PC-9 (cell line): ENCODE measurements at regions not wholly inside any gene's neighbourhood (a gene's known extent, or its start where the extent isn't known, plus 50 kb on each side); places are given as distances from the start of the nearest gene placed in this dataset.

Experiments
- EZH2 ChIP-seq: fragments of 200-600 bp; sonication (generic); IDR thresholded peaks from 2 replicates; pipeline ENCODE4 v1.8.0; 2017; ENCODE audit warnings: antibody characterized with exemption, low read depth
- TF ChIP-seq, protein P1 (sequence below): fragments of 200-600 bp; sonication (generic); conservative IDR thresholded peaks from 2 replicates; pipeline ENCODE4 v1.6.1; 2017; ENCODE audit warnings: mixed run types, antibody characterized with exemption, mild to moderate bottlenecking, moderate library complexity

DNA sequence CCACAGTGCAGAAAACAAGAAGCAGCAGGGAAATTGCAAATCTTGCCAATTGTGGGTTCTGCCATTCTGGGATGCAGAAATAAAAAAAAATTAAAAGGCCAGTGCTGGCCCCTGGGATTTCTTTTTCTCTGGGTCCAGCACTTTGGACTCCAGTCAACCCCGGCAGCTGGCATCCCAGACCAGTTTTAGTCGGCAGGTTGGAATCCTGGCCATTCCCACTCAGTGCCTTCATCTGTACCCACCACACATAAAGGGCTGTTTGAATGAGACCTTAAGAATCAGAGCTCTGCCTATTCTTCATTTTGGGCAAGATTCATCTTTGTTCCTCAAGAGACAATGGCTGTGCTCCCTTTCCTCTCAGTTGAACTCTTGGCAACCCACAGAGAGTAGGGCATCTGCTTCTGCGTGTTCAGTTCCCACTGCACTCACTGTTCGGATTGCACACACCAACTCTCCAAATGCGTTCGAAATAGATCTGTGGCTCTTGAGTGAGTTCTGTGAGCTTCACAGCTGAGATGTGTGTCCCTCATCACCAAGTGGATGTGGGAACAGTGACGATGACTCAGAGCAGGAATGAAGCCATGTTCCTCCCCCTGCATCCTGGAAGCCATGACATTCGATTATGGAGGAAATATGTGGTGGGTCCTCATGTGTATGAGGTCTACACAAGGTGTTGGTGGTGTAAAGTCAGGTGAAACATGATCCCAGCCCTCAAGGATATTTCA, 63.0 kb upstream of the EGFR start:
- TF ChIP-seq EZH2, result no peak
- TF ChIP-seq, protein P1, sequence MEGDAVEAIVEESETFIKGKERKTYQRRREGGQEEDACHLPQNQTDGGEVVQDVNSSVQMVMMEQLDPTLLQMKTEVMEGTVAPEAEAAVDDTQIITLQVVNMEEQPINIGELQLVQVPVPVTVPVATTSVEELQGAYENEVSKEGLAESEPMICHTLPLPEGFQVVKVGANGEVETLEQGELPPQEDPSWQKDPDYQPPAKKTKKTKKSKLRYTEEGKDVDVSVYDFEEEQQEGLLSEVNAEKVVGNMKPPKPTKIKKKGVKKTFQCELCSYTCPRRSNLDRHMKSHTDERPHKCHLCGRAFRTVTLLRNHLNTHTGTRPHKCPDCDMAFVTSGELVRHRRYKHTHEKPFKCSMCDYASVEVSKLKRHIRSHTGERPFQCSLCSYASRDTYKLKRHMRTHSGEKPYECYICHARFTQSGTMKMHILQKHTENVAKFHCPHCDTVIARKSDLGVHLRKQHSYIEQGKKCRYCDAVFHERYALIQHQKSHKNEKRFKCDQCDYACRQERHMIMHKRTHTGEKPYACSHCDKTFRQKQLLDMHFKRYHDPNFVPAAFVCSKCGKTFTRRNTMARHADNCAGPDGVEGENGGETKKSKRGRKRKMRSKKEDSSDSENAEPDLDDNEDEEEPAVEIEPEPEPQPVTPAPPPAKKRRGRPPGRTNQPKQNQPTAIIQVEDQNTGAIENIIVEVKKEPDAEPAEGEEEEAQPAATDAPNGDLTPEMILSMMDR, result no peak
